Activated CD8-positive, alpha-beta memory T cell treated with anti-CD3 and anti-CD28 coated beads, Interleukin-2, amount 50 U/mL, for 1 hour (primary cell): ENCODE measurements at regions not wholly inside any gene's neighbourhood (a gene's known extent, or its start where the extent isn't known, plus 50 kb on each side); places are given as distances from the start of the nearest gene placed in this dataset.

Experiments
- DNase-seq: peaks from one replicate; pipeline ENCODE4 v3.0.0-alpha.2; 2020; ENCODE audit errors: extremely low read depth

DNA sequence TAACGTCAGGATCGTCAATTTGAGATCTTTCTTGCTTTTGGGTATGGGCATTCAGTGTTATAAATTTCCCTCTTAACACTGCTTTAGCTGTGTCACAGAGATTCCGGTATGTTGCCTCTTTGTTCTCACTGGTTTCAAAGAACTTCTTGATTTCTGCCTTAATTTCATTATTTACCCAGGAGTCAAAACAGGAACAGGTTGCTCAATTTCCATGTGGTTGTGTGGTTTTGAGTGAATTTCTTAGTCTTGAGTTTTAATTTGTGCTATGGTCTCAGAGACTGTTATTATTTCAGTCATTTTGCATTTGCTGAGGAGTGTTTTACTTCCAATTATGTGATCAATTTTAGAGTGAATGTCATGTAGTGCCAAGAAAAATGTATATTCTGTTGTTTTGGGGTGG lies 153.1 kb downstream of the PCDH17 start:
- DNase-seq, result no peak

GRCh38 chr13:57787058-57787791 lies 155.7 kb downstream of the PCDH17 start:
- no peak for DNase-seq

- no peak for DNase-seq
Measured at GRCh38 chr13:57799624-57800023, 168.1 kb downstream of the PCDH17 start.

DNA sequence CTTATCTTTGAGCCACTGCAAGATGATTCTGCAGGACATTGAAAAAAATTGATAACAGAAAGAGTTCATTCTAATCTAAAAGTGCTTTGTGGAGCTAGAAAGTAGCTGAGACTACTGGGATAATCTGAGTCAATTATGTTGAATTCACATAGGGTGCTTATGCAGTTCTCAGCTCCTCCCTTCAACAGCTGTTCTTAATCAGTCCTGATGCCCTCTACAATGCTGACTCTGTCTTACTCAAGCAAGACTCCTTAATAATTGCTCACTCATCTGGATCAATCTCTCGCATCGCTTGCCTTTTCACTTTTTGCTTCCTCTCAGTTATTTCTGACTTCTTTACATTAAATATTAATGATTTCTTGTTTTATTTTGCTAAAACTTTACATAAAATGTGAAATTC lies 182.1 kb downstream of the PCDH17 start:
- no peak for DNase-seq

DNA sequence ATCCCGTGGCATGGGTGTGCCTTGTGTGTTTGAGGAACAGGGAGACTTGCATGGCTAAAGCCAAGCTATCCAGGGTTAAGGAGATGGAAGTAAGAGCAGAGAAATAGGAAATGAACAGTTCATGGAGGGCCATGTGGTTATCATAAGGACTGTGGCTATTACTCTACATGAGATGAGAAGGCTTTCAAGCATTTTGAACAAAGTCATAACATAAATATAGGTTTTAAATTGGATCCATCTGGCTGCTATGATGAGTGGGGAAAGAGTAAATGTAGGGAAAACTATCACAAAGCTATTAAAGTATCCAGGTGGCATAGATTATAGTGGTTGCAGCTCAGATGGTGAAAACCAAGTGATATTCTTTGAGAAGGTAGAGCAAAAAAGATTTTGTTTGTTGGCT lies 184.1 kb downstream of the PCDH17 start:
- no peak for DNase-seq

- DNase-seq, result no peak
Measured at GRCh38 chr13:57820924-57821323, 189.4 kb downstream of the PCDH17 start.

DNA sequence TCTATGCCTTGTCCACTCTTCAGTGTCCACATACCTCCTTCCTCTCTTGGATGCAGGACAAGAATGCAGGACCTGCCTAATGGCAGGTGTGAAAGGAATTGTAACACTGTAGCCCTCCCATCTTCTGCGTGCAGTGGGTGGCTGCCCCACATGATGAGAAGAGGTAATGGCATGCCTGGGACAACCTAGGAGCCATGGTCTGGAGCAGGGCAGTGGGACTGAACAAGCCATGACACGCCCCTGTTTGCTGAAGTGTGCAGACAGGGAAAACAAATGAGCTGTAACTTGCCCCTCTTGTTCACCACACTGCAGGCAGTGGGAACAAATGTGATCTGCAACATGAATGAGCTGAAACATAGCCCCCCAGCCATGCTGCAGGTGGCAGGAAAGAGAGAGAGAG lies 192.2 kb downstream of the PCDH17 start:
- no peak for DNase-seq

DNA sequence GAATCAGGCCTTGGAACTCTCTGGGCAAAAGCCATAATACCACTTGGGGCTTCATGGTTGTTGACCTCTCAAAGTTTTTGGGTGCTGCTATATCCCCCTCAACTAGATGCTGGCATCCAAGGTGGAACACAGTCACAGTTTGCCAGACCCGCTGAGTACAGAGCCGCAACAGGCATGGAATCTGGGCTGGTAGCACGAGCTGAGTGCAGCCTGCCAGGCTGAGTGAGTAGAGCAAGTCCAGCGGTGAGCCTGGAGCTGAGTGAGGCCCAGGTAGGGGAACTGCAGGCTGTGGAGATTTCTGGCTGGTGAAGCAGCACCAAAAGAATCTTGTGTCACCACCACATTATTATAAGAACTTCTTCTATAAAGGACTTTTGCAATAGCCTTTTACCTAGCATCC lies 192.6 kb downstream of the PCDH17 start:
- no peak for DNase-seq

- DNase-seq, result no peak
Measured at GRCh38 chr13:57825066-57825465, 193.5 kb downstream of the PCDH17 start.

DNA sequence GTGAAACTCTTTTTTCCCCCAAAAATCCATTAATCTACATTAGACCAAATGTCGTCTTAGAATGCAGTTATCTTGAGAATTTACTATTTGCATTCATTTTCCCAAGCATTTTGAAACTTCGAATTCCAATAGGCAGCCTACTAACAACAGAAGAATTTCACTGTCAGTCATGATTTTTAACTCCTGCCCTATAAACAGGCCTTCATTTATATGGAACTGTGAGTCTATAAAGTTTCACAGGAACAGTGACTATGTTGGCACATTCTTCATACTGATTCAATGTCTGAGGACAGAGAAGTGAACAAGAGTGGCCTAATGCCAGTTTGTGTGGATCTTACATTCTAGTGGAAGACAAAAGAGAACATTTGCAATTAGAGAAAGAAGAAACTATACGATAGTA lies 198.0 kb downstream of the PCDH17 start:
- no peak for DNase-seq

DNA sequence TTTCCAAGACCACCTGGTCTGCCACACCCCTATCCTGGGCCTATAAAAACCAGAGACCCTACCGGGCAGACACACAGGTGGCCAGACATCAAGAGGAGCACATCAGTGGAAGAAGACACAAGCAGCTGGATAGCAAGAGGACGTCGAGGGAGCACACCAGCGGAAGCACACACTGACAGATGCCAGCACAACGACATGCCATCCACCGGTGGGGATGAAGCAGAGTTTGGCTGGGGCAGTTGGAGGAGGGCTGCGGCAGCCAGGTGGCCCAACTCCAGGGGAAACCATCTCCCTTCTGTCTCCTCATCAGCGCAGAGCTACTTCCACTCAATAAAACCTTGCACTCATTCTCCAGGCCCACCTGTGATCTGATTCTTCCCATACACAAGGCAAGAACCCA lies 200.6 kb downstream of the PCDH17 start:
- DNase-seq, result no peak

DNA sequence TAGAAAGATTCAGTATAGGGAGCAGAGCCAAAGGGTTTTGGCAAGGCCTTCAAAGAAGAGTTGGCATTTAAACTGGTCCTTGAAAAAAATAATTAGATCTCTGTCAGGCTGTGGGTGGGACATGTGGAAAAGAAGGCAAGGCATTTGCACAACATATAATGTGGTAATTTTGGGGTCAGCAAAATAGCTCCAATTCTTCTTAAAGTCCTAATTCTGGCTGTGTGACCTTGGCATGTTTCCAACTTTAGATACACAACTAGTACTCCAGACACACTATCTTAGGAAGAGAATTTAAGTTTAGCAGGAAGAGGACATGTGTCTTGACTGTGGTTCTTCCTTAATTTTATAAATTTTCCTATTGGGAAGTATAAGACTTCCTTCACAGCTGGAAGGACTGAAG lies 206.3 kb downstream of the PCDH17 start:
- DNase-seq, result no peak

- DNase-seq, result no peak
Measured at GRCh38 chr13:57843521-57843920, 212.0 kb downstream of the PCDH17 start.

DNA sequence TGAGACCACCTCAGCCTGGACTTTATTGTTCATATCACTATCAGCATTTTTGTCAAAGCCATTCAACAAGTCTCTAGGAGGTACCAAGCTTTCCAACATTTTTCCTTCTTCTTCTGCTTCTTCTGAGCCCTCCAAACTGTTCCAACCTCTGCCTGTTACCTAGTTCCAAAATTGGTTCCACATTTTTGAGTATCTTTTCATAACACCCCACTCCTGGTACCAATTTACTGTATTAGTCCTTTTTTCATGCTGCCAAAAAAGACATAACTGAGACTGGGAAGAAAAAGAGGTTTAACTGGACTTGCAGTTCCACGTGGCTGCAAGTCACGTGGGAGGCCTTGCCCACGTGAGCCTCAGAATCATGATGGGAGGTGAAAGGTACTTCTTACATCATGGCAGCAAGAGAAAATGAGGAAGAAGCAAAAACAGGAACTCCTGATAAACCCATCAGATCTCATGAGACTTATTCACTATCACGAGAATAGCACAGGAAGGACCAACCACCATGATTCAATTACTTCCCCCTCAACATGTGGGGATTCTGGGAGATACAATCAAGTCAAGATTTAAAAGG lies 215.1 kb downstream of the PCDH17 start:
- no peak for DNase-seq

GRCh38 chr13:57857945-57858344 lies 226.4 kb downstream of the PCDH17 start:
- no peak for DNase-seq

DNA sequence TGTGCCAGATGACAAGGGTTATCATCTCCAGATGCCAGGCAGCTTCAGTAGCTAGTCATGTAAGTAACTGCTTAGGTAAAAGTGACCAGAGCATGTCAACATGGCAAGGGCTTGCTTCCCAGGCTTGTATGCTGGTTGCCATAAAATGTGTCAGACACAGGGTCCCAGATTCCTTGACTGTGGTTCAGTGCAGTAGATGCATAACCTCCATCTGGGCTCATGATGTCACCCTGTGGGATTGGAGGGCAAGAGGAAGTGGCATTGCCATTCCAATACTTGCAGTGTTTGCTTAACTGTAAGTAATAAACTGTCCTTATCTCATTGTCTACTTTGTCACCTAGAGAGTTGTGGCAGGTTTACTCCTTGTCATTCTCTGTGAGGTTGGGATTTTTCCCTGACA lies 226.8 kb downstream of the PCDH17 start:
- no peak for DNase-seq

DNA sequence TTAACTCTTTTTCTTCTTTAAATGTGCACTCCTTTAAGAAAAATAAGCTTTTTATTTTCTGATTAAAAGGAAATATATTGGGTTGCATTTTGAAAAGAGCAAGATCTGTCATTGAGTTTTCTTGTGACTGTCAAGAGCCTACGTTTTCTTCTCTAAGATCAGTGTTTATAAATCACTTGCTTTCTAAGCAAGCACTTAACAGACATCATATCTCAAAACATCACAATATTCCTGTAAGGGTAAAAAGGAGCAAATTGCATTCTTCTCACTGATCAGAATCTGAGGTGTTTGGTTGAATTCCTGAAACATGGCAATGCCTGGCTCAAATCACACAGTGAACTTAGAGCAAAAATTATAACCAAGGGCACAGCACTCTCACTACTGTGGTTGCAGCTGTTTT lies 231.3 kb downstream of the PCDH17 start:
- no peak for DNase-seq

GRCh38 chr13:57865600-57866294 lies 234.2 kb downstream of the PCDH17 start:
- no peak for DNase-seq

GRCh38 chr13:57874530-57874929 lies 243.0 kb downstream of the PCDH17 start:
- no peak for DNase-seq

DNA sequence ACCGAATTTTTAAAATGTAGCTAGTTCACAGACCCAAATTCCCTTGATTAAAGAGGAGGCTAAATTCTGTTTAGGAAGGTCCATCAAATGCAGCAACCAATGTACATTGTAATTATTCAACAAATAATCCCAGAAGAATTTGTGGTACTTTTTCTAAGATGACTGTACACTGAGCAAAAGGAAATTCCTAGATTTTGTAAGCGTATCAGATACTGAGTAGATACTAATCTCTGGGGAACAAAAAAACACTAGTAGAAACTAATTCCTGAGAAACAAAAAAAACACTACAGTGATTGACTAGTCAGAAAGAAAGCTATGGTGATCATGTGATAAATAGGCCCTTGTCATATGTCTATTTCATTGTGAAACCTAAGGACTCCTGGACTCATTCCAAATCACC lies 246.1 kb downstream of the PCDH17 start:
- no peak for DNase-seq

DNA sequence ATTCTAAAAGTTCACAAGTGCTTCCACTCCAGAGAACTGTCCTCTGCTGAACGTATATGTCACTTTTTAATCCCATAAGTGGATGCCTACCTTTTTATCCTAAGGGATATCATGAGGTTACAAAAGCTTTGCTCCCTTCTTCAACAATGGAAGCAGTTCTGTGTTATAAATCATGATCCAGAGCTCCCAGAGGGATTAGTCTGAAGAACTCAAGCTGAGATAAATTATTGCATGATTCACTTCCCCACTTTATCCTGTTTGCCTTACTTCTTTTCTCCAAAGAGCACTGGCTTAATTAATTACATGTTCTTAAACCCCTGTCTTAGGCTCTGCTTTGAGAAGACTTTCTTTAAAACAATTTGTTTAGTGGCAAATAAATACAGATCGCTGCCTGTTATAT lies 246.7 kb downstream of the PCDH17 start:
- DNase-seq, result no peak

DNA sequence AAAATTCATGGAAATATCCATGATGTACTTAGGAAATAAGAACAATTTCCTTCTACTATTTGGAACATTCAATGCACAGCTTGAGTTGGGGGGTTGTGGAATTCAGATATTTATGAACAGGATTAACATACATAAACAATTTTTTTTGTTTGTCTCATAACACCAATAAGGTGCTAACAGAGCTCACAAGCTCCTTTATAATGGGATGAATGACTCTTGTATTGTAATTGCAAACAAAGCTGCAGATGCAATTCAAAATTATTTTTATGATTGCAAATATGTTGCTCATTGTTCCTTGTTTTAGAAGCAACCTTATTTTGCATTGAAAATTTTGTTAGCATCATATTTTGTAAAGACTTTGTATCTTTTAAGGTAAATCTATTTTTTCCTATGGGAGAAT lies 265.7 kb downstream of the PCDH17 start:
- no peak for DNase-seq

GRCh38 chr13:57899096-57899495 lies 267.6 kb downstream of the PCDH17 start:
- DNase-seq, result no peak
